ENCODE measurements at regions not wholly inside any gene's neighbourhood (a gene's known extent, or its start where the extent isn't known, plus 50 kb on each side); places are given as distances from the start of the nearest gene placed in this dataset.

DNA sequence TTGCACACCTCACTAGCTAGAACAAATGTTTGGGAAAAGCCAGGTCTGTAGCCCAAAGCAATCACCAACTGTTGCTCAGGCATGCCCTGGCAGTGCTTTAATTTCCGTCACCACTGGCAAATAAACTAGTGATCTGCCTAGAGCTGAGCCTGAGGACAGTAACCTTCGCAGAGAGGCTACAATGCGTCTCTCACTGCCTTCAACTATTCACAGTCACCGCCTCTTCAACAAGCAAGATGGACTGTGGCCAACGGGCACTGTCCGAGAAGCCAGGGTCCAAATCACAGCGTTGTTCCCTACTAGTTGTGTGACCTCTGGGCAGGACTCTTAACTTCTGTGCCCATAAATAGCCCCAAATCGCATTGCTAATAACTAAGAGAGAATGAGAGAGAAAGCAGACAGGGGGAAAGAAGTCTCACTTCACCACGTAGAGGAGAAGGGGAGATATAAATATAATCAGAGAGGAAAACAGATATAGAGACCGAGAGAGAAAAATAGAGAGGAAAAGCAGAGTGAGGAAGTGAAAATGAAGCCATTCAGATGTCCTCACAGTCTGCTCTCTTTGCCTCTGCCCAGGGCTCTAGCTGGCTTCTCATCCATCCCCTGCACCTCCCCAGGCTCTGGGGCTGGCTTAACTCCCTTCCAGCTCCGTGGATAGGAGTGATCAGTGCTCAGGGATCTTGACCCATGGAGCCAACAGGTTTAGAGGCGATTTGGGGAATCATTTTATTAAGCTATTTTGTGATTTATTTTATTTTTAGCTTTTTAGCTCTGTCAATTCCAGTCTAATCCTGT lies 157.9 kb downstream of the ZDHHC21 start:
- TF ChIP-seq, protein P1, sequence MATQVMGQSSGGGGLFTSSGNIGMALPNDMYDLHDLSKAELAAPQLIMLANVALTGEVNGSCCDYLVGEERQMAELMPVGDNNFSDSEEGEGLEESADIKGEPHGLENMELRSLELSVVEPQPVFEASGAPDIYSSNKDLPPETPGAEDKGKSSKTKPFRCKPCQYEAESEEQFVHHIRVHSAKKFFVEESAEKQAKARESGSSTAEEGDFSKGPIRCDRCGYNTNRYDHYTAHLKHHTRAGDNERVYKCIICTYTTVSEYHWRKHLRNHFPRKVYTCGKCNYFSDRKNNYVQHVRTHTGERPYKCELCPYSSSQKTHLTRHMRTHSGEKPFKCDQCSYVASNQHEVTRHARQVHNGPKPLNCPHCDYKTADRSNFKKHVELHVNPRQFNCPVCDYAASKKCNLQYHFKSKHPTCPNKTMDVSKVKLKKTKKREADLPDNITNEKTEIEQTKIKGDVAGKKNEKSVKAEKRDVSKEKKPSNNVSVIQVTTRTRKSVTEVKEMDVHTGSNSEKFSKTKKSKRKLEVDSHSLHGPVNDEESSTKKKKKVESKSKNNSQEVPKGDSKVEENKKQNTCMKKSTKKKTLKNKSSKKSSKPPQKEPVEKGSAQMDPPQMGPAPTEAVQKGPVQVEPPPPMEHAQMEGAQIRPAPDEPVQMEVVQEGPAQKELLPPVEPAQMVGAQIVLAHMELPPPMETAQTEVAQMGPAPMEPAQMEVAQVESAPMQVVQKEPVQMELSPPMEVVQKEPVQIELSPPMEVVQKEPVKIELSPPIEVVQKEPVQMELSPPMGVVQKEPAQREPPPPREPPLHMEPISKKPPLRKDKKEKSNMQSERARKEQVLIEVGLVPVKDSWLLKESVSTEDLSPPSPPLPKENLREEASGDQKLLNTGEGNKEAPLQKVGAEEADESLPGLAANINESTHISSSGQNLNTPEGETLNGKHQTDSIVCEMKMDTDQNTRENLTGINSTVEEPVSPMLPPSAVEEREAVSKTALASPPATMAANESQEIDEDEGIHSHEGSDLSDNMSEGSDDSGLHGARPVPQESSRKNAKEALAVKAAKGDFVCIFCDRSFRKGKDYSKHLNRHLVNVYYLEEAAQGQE (IDR thresholded peaks at IDR 0.05; ENCODE audit: insufficient read depth in 1 of 2, low read depth in 2 of 2, low read length in 1 of 2) = no peak
- TF ChIP-seq, protein P2, sequence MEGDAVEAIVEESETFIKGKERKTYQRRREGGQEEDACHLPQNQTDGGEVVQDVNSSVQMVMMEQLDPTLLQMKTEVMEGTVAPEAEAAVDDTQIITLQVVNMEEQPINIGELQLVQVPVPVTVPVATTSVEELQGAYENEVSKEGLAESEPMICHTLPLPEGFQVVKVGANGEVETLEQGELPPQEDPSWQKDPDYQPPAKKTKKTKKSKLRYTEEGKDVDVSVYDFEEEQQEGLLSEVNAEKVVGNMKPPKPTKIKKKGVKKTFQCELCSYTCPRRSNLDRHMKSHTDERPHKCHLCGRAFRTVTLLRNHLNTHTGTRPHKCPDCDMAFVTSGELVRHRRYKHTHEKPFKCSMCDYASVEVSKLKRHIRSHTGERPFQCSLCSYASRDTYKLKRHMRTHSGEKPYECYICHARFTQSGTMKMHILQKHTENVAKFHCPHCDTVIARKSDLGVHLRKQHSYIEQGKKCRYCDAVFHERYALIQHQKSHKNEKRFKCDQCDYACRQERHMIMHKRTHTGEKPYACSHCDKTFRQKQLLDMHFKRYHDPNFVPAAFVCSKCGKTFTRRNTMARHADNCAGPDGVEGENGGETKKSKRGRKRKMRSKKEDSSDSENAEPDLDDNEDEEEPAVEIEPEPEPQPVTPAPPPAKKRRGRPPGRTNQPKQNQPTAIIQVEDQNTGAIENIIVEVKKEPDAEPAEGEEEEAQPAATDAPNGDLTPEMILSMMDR (IDR thresholded peaks at IDR 0.05) = no peak
- no peak for TF ChIP-seq SIN3A (IDR thresholded peaks at IDR 0.05; ENCODE audit: borderline replicate concordance, insufficient read depth, low read depth, low read length)
